H1 (cell line): ENCODE measurements at regions not wholly inside any gene's neighbourhood (a gene's known extent, or its start where the extent isn't known, plus 50 kb on each side); places are given as distances from the start of the nearest gene placed in this dataset.

Experiments
- CTCF ChIA-PET: fragments of 300-600 bp; sonication (Branson Sonifier 250); formaldehyde crosslinking; loops from one replicate; lab custom pipeline; 2021; ENCODE audit not compliant: partially characterized antibody; lab: Charles Lee
- POLR2A ChIA-PET: fragments of 300-600 bp; sonication (Branson Sonifier 250); formaldehyde crosslinking; loops from one replicate; lab custom pipeline; 2021; ENCODE audit warnings: inconsistent platforms; ENCODE audit not compliant: partially characterized antibody; lab: Charles Lee
- DNase-seq, 2 experiments: peaks; one replicate each; pipeline versions ENCODE4 v3.0.0 to v3.0.0-alpha.2; 2010 to 2022; ENCODE audit warnings: low spot score in 2 of 2, low read depth in 1 of 2, mixed read lengths in 1 of 2
- FAIRE-seq: peaks from 2 replicates; lab custom pipeline; 2011; peaks lifted over from hg19 to GRCh38; lab: Jason Lieb, UNC
- H2AFZ ChIP-seq: 2 replicates; pipeline ENCODE4 v1.8.1; 2012; ENCODE audit warnings: low read length, inconsistent platforms
- H2AK5ac ChIP-seq: 2 replicates; pipeline ENCODE4 v1.6.1; 2013; ENCODE audit warnings: low read depth, low read length
- H2BK120ac ChIP-seq: replicated peaks from 2 replicates; pipeline ENCODE3; 2013; ENCODE audit warnings: low read depth, low read length, inconsistent platforms
- H2BK12ac ChIP-seq: 2 replicates; pipeline ENCODE4 v1.6.1; 2013; ENCODE audit warnings: low read depth, low read length
- H2BK15ac ChIP-seq: 2 replicates; pipeline ENCODE4 v1.6.1; 2013; ENCODE audit warnings: low read length
- H2BK20ac ChIP-seq: 2 replicates; pipeline ENCODE4 v1.6.1; 2013; ENCODE audit warnings: low read length
- H2BK5ac ChIP-seq: 2 replicates; pipeline ENCODE4 v1.6.1; 2013; ENCODE audit warnings: low read depth, low read length
- H3K14ac ChIP-seq: 2 replicates; pipeline ENCODE4 v1.6.1; 2013; ENCODE audit warnings: inconsistent platforms; ENCODE audit not compliant: insufficient read length
- H3K18ac ChIP-seq: 2 replicates; pipeline ENCODE4 v1.6.1; 2013; ENCODE audit warnings: low read length; ENCODE audit errors: extremely low read depth
- H3K23ac ChIP-seq: 2 replicates; pipeline ENCODE4 v1.6.1; 2013; ENCODE audit warnings: inconsistent platforms; ENCODE audit not compliant: insufficient read length
- H3K23me2 ChIP-seq: 2 replicates; pipeline ENCODE4 v1.6.1; 2013; ENCODE audit warnings: low read depth, low read length
- H3K27ac ChIP-seq: 2 replicates; pipeline ENCODE4 v1.6.1; 2011; ENCODE audit warnings: low read depth, low read length, inconsistent platforms
- H3K27me3 ChIP-seq, 4 experiments: replicated peaks in 1 of 4; 1 replicate in 1 of 4; 2 replicates in 3 of 4; pipeline versions ENCODE4 v1.6.1 to v1.8.1; 2011 to 2013; ENCODE audit warnings: low read length in 3 of 4, mild to moderate bottlenecking in 3 of 4, inconsistent platforms in 2 of 4, mixed read lengths in 2 of 4, moderate library complexity in 1 of 4; ENCODE audit not compliant: control insufficient read depth in 3 of 4, insufficient read depth in 3 of 4; ENCODE audit errors: extremely low read depth in 1 of 4
- H3K36me3 ChIP-seq, 4 experiments: 2 replicates each; pipeline versions ENCODE4 v1.6.1 to v1.8.1; 2011 to 2013; ENCODE audit warnings: mild to moderate bottlenecking in 4 of 4, low read length in 3 of 4, moderate library complexity in 2 of 4, control low read depth in 1 of 4, inconsistent platforms in 1 of 4; ENCODE audit not compliant: insufficient read depth in 4 of 4, control insufficient read depth in 2 of 4
- H3K4ac ChIP-seq: replicated peaks from 2 replicates; pipeline ENCODE3; 2013; ENCODE audit warnings: low read length, low read depth, mixed read lengths, inconsistent platforms; ENCODE audit not compliant: insufficient read length
- H3K4me1 ChIP-seq, 4 experiments: replicated peaks in 1 of 4; 1 replicate in 1 of 4; 2 replicates in 3 of 4; pipeline versions ENCODE4 v1.6.1 to v1.8.1; 2011 to 2013; ENCODE audit warnings: low read length in 3 of 4, inconsistent platforms in 2 of 4, mixed read lengths in 1 of 4; ENCODE audit not compliant: insufficient read depth in 4 of 4, control insufficient read depth in 3 of 4
- H3K4me2 ChIP-seq, 2 experiments: 2 replicates each; pipeline versions ENCODE4 v1.6.1 to v1.8.1; 2011 to 2013; ENCODE audit warnings: low read depth in 2 of 2, low read length in 2 of 2, control low read depth in 1 of 2, inconsistent platforms in 1 of 2, mild to moderate bottlenecking in 1 of 2; ENCODE audit not compliant: insufficient read depth in 1 of 2
- H3K4me3 ChIP-seq, 4 experiments: fragments of 200-600, 300-600 bp in 1 of 4; sonication (generic), shearing (Covaris generic), sonication (Bioruptor Twin) in 1 of 4; 2 replicates each; pipeline versions ENCODE4 v1.5.1 to v1.8.1; 2011 to 2016; ENCODE audit warnings: low read length in 4 of 4, low read depth in 3 of 4, control low read depth in 2 of 4, inconsistent platforms in 2 of 4, mild to moderate bottlenecking in 2 of 4, mixed read lengths in 1 of 4, moderate library complexity in 1 of 4; ENCODE audit not compliant: insufficient read depth in 2 of 4; ENCODE audit errors: extremely low read depth in 1 of 4
- H3K56ac ChIP-seq: replicated peaks from 2 replicates; pipeline ENCODE3; 2013; ENCODE audit warnings: low read depth, mild to moderate bottlenecking, mixed read lengths, low read length, inconsistent platforms; ENCODE audit not compliant: insufficient read length
- H3K79me1 ChIP-seq: 2 replicates; pipeline ENCODE4 v1.6.1; 2013; ENCODE audit warnings: low read depth, low read length, control low read depth
- H3K79me2 ChIP-seq, 2 experiments: 2 replicates each; pipeline versions ENCODE4 v1.6.1 to v1.8.1; 2012 to 2013; ENCODE audit warnings: low read length in 2 of 2, mild to moderate bottlenecking in 2 of 2, inconsistent platforms in 1 of 2; ENCODE audit not compliant: insufficient read depth in 2 of 2, control insufficient read depth in 1 of 2
- H3K9ac ChIP-seq, 4 experiments: replicated peaks in 1 of 4; 1 replicate in 1 of 4; 2 replicates in 3 of 4; pipeline versions ENCODE4 v1.6.1 to v1.8.1; 2011 to 2013; ENCODE audit warnings: low read depth in 3 of 4, low read length in 3 of 4, control low read depth in 2 of 4, mild to moderate bottlenecking in 2 of 4, moderate library complexity in 2 of 4, inconsistent platforms in 1 of 4; ENCODE audit errors: extremely low read depth in 1 of 4
- H3K9me3 ChIP-seq, 2 experiments: 2 replicates each; pipeline versions ENCODE4 v1.6.1 to v1.8.1; 2012 to 2013; ENCODE audit warnings: mild to moderate bottlenecking in 2 of 2, moderate library complexity in 2 of 2, control low read depth in 1 of 2, inconsistent platforms in 1 of 2, low read depth in 1 of 2, low read length in 1 of 2, mixed read lengths in 1 of 2; ENCODE audit not compliant: insufficient read depth in 2 of 2
- H4K20me1 ChIP-seq, 2 experiments: replicated peaks in 1 of 2; 2 replicates each; pipeline versions ENCODE3 to v1.8.1; 2011 to 2013; ENCODE audit warnings: inconsistent platforms in 2 of 2, low read length in 2 of 2, mild to moderate bottlenecking in 1 of 2; ENCODE audit not compliant: insufficient read depth in 2 of 2, control insufficient read depth in 1 of 2
- H4K5ac ChIP-seq: 2 replicates; pipeline ENCODE4 v1.6.1; 2013; ENCODE audit warnings: low read length, low read depth, mixed read lengths, inconsistent platforms; ENCODE audit not compliant: insufficient read length
- H4K8ac ChIP-seq: 2 replicates; pipeline ENCODE4 v1.8.0; 2013; ENCODE audit warnings: mild to moderate bottlenecking, moderate library complexity, low read length, inconsistent platforms; ENCODE audit not compliant: insufficient read depth; ENCODE audit errors: extremely low read depth
- H4K91ac ChIP-seq: replicated peaks from 2 replicates; pipeline ENCODE3; 2013; ENCODE audit warnings: low read length, mixed read lengths, inconsistent platforms; ENCODE audit not compliant: insufficient read length
- BACH1 ChIP-seq: IDR thresholded peaks from 2 replicates; pipeline ENCODE4 v1.6.1; 2012; ENCODE audit warnings: low read length, improper control_type of control experiment
- CHD1 ChIP-seq: IDR thresholded peaks from 2 replicates; pipeline ENCODE4 v1.6.1; 2012; ENCODE audit warnings: low read depth, low read length, improper control_type of control experiment
- EGR1 ChIP-seq: IDR thresholded peaks from 2 replicates; pipeline ENCODE4 v1.6.1; 2011; ENCODE audit warnings: low read depth, low read length, borderline replicate concordance
- EZH2 ChIP-seq: fragments of 200-600 bp; sonication (generic); IDR thresholded peaks from 2 replicates; pipeline ENCODE4 v1.7.1; 2012; ENCODE audit warnings: low read depth, mild to moderate bottlenecking, moderate library complexity, low read length, inconsistent platforms; ENCODE audit not compliant: severe bottlenecking
- GABPA ChIP-seq: IDR thresholded peaks from 2 replicates; pipeline ENCODE4 v1.6.1; 2011; ENCODE audit warnings: mild to moderate bottlenecking, low read length, moderate library complexity, borderline replicate concordance; ENCODE audit not compliant: insufficient read depth
- GTF2F1 ChIP-seq: IDR thresholded peaks from 2 replicates; pipeline ENCODE4 v1.6.1; 2012; ENCODE audit warnings: low read depth, low read length, improper control_type of control experiment, borderline replicate concordance
- HDAC2 ChIP-seq, 2 experiments: fragments of 300-600 bp in 1 of 2; sonication (generic) in 1 of 2; IDR thresholded peaks; 2 replicates each; pipeline ENCODE4 v1.6.1; 2011 to 2012; ENCODE audit warnings: low read depth in 2 of 2, low read length in 2 of 2, mild to moderate bottlenecking in 2 of 2, moderate library complexity in 2 of 2, borderline replicate concordance in 1 of 2, inconsistent platforms in 1 of 2
- HDAC6 ChIP-seq: IDR thresholded peaks from one replicate; pipeline ENCODE4 v1.7.1; 2012; ENCODE audit warnings: low read depth, mild to moderate bottlenecking, inconsistent platforms, low read length, moderate library complexity
- JUND ChIP-seq: IDR thresholded peaks from 2 replicates; pipeline ENCODE4 v1.6.1; 2011; ENCODE audit warnings: mild to moderate bottlenecking, improper control_type of control experiment, low read length
- KDM1A ChIP-seq: fragments of 200-600, 300-600 bp; sonication (generic); IDR thresholded peaks from 2 replicates; pipeline ENCODE4 v1.7.1; 2016; ENCODE audit warnings: mild to moderate bottlenecking, low read length, borderline replicate concordance
- MAFK ChIP-seq: IDR thresholded peaks from 2 replicates; pipeline ENCODE4 v1.6.1; 2012; ENCODE audit warnings: low read depth, mild to moderate bottlenecking, improper control_type of control experiment, low read length
- NRF1 ChIP-seq: IDR thresholded peaks from 2 replicates; pipeline ENCODE4 v1.6.1; 2011; ENCODE audit warnings: mild to moderate bottlenecking, low read depth, low read length, improper control_type of control experiment
- POLR2AphosphoS5 ChIP-seq: IDR thresholded peaks from 2 replicates; pipeline ENCODE4 v1.6.1; 2011; ENCODE audit warnings: low read depth, low read length
- POU5F1 ChIP-seq: IDR thresholded peaks from 2 replicates; pipeline ENCODE4 v1.6.1; 2011; ENCODE audit warnings: low read depth, mild to moderate bottlenecking, low read length, moderate library complexity
- SP4 ChIP-seq: IDR thresholded peaks from 2 replicates; pipeline ENCODE4 v1.6.1; 2012; ENCODE audit warnings: low read length, inconsistent platforms
- TAF7 ChIP-seq: optimal IDR thresholded peaks from 2 replicates; pipeline ENCODE3; 2011; ENCODE audit warnings: low read depth, mild to moderate bottlenecking, inconsistent platforms, low read length, moderate library complexity, borderline replicate concordance
- WGBS, 2 experiments: shearing (Covaris generic) in 1 of 2; methylation state at CpG; one replicate each; pipeline versions ENCODE4 v1.1.6 to v1.1.7; 2013 to 2015; ENCODE audit warnings: low lambda C conversion rate in 2 of 2, mixed read lengths in 2 of 2, inconsistent platforms in 1 of 2, low coverage in 1 of 2, missing lambda C conversion rate in 1 of 2; ENCODE audit not compliant: insufficient replicate concordance in 2 of 2, insufficient coverage in 1 of 2, insufficient read length in 1 of 2; ENCODE audit errors: extremely low coverage in 1 of 2, missing lambda C conversion rate in 1 of 2; 5-methylcytosine and 5-hydroxymethylcytosine counted together

DNA sequence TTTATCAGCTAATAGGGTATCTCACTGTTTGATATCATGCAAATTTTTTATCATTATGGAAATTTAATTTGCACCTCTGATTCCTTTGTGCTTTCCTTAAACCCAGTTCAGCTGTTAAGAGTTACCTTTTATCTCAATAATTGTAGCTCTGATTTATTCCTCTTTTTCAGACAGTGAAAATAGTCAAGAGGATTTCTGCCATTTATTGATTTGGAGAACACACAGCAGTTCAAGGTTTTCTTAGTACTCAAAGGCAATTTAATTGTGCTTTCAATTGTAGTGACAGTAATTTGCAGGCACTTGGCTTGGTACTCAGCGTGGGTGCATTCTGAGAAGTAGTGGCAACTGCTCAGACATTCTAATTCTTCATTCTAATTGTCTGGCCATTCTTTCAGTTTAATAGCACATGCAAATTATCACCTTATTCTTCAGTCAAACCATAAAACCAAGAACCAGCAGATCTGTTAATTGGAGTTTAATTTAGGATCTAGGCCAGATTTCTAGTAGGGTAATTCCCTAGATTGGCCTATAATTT lies 709.3 kb downstream of the RPS29 start:
- no peak overlapping the region for H2BK5ac ChIP-seq
- H4K8ac ChIP-seq: no peak overlapping the region
- CTCF ChIA-PET: no interaction called here
- H4K20me1 ChIP-seq: no peaks in the 10 kb centered on the region
- POLR2A ChIA-PET: no interaction called here
- no peak overlapping the region for H2BK12ac ChIP-seq
- no peak overlapping the region for H3K14ac ChIP-seq
- no peak overlapping the region for H2AFZ ChIP-seq
- no peaks in the 10 kb centered on the region for H3K23me2 ChIP-seq
- no peaks in the 10 kb centered on the region for H3K79me1 ChIP-seq
- no peak overlapping the region for H2BK20ac ChIP-seq
- no peak overlapping the region; the same call in 1 of the 2 replicates for H3K27ac ChIP-seq
- FAIRE-seq: no peak
- H3K36me3 ChIP-seq: no peaks in the 10 kb centered on the region
- no peak overlapping the region for H3K9ac ChIP-seq
- no peaks in the 10 kb centered on the region for H3K4me1 ChIP-seq
- H2BK15ac ChIP-seq: no peak overlapping the region
- no peak for DNase-seq
- no peaks in the 10 kb centered on the region for H3K79me2 ChIP-seq
- no peak overlapping the region for H3K23ac ChIP-seq
- H3K18ac ChIP-seq: no peak overlapping the region
- no peak overlapping the region for H2BK120ac ChIP-seq
- H2AK5ac ChIP-seq: no peak overlapping the region
- no peaks in the 10 kb centered on the region for H3K27me3 ChIP-seq
- H3K9me3 ChIP-seq: no peaks in the 10 kb centered on the region
- no peak overlapping the region for H3K56ac ChIP-seq
- no peak overlapping the region for H3K4me3 ChIP-seq
- H4K5ac ChIP-seq: no peak overlapping the region
- H4K91ac ChIP-seq: no peak overlapping the region
- 83% methylated on average over 1 of the region's 1 CpG; no CpG with 5 or more reads in 1 of the 2 experiments for WGBS, 2 experiments
- H3K4ac ChIP-seq: no peak overlapping the region
- H3K4me2 ChIP-seq: no peak overlapping the region
- TF ChIP-seq HDAC6: no peak
- no peak for TF ChIP-seq POLR2AphosphoS5
- no peak for TF ChIP-seq GTF2F1
- TF ChIP-seq EGR1: no peak
- no peak for TF ChIP-seq EZH2
- TF ChIP-seq GABPA: no peak
- no peak for TF ChIP-seq CHD1
- TF ChIP-seq SP4: no peak
- TF ChIP-seq JUND: no peak
- TF ChIP-seq POU5F1: no peak
- no peak for TF ChIP-seq HDAC2 (IDR thresholded peaks at IDR 0.05; ENCODE audit: borderline replicate concordance in 1 of 2, low read depth in 2 of 2, low read length in 2 of 2)
- no peak for TF ChIP-seq KDM1A
- no peak for TF ChIP-seq TAF7
- TF ChIP-seq BACH1: no peak
- TF ChIP-seq NRF1: no peak
- no peak for TF ChIP-seq MAFK
